Mucosa of descending colon (tissue), 3 donors: ENCODE measurements at regions not wholly inside any gene's neighbourhood (a gene's known extent, or its start where the extent isn't known, plus 50 kb on each side); places are given as distances from the start of the nearest gene placed in this dataset.

ENCODE experiments used
- ATAC-seq: fragments of 200-7000 bp; cut with Tn5 transposase; one replicate; pipeline ENCODE4 v1.9.1; 2020; ENCODE audit warnings: mild to moderate bottlenecking, moderate library complexity
- DNase-seq, 3 donors: peaks; one replicate each; pipeline ENCODE4 v3.0.0-alpha.2; 2020
- H3K36me3 ChIP-seq: fragments of 200-600 bp; one replicate; pipeline ENCODE4 v1.8.0; 2021; ENCODE audit warnings: low read depth, mild to moderate bottlenecking
- H3K4me1 ChIP-seq: fragments of 200-600 bp; one replicate; pipeline ENCODE4 v1.8.0; 2021; ENCODE audit warnings: low read depth, mild to moderate bottlenecking
- H3K4me3 ChIP-seq: fragments of 200-600 bp; one replicate; pipeline ENCODE4 v1.8.0; 2021; ENCODE audit warnings: mild to moderate bottlenecking
- H3K9me3 ChIP-seq: fragments of 200-600 bp; one replicate; pipeline ENCODE4 v1.8.0; 2021; ENCODE audit warnings: mild to moderate bottlenecking
- CTCF ChIP-seq: fragments of 200-600 bp; IDR thresholded peaks from one replicate; pipeline ENCODE4 v1.8.0; 2022; ENCODE audit warnings: antibody characterized with exemption, mild to moderate bottlenecking
- intact Hi-C, 2 donors: fragments of 100-400 bp; cut with DNase I in 1 of 2; cut with micrococcal nuclease in 1 of 2; formaldehyde crosslinking; loops; one replicate each; pipeline versions ENCODE4 v1.11.0 to v1.11.1; 2022; cut with DNase I, micrococcal nuclease
- donor health status: DM: no; HTN: no; CAD: no; lungs with moderate emphysema.
- donor health status: DM: no; HTN: no; CAD: no.
- donor health status: DM: no; HTN: yes; CAD: no.

- ATAC-seq, result no peak
- H3K9me3 ChIP-seq, result no peaks in the 10 kb centered on the region
- no peak overlapping the region for H3K4me3 ChIP-seq
- no peak for DNase-seq
- no peak for TF ChIP-seq CTCF
- intact Hi-C loops, result no loop called here
- no peaks in the 10 kb centered on the region for H3K36me3 ChIP-seq
- H3K4me1 ChIP-seq, result no peaks in the 10 kb centered on the region
These were observed 517.0 kb downstream of the AGTPBP1 start for GRCh38 chr9:85224729-85225128.

GRCh38 chr9:85224301-85224700, 517.5 kb downstream of the AGTPBP1 start:
- H3K4me1 ChIP-seq, result no peaks in the 10 kb centered on the region
- no peak for ATAC-seq
- H3K9me3 ChIP-seq, result no peaks in the 10 kb centered on the region
- intact Hi-C loops, result no loop called here
- H3K36me3 ChIP-seq, result no peaks in the 10 kb centered on the region
- no peak for TF ChIP-seq CTCF
- no peak overlapping the region for H3K4me3 ChIP-seq
- no peak for DNase-seq

- DNase-seq (no peak), ATAC-seq (no peak)
- no peak overlapping the region for H3K4me3 ChIP-seq
- no peak for TF ChIP-seq CTCF
- no peaks in the 10 kb centered on the region for H3K4me1 ChIP-seq
- no peaks in the 10 kb centered on the region for H3K9me3 ChIP-seq
- intact Hi-C loops, result no loop called here
- H3K36me3 ChIP-seq, result no peaks in the 10 kb centered on the region
These were observed 518.1 kb downstream of the AGTPBP1 start for GRCh38 chr9:85223506-85224125.

GRCh38 chr9:85216601-85217000, 525.2 kb downstream of the AGTPBP1 start:
- intact Hi-C loops, result no loop called here
- Histone ChIP-seq H3K9me3 (no peaks in the 10 kb centered on the region), H3K4me3 (no peak overlapping the region), H3K4me1 (no peaks in the 10 kb centered on the region), H3K36me3 (no peaks in the 10 kb centered on the region)
- no peak for TF ChIP-seq CTCF
- no peak for ATAC-seq
- no peak for DNase-seq

GRCh38 chr9:85215961-85216360, 525.8 kb downstream of the AGTPBP1 start:
- no peaks in the 10 kb centered on the region for H3K4me1 ChIP-seq

More at GRCh38 chr9:85215961-85216360, 525.8 kb downstream of the AGTPBP1 start:
- intact Hi-C loops, result no loop called here
- DNase-seq (no peak), ATAC-seq (no peak)
- H3K4me3 ChIP-seq, result no peak overlapping the region
- no peak for TF ChIP-seq CTCF
- no peaks in the 10 kb centered on the region for H3K9me3 ChIP-seq
- H3K36me3 ChIP-seq, result no peaks in the 10 kb centered on the region
